Neutrophil (primary cell): ENCODE measurements at regions not wholly inside any gene's neighbourhood (a gene's known extent, or its start where the extent isn't known, plus 50 kb on each side); places are given as distances from the start of the nearest gene placed in this dataset.
A peak's percentile ranks its signal among the peaks of the same experiment; 100 is the strongest.

Experiments
- H3K27ac ChIP-seq: fragments of 200-600 bp; sonication (generic); 2 replicates; pipeline ENCODE4 v1.5.1; 2016; ENCODE audit warnings: mild to moderate bottlenecking, moderate library complexity
- H3K27me3 ChIP-seq: fragments of 200-600 bp; sonication (generic); 2 replicates; pipeline ENCODE4 v1.6.0; 2016; ENCODE audit warnings: mild to moderate bottlenecking
- H3K36me3 ChIP-seq: fragments of 200-600 bp; sonication (generic); 2 replicates; pipeline ENCODE4 v1.5.1; 2017
- H3K4me1 ChIP-seq, 2 experiments: fragments of 200-600 bp in 1 of 2; sonication (generic) in 1 of 2; 1 replicate in 1 of 2; 2 replicates in 1 of 2; pipeline versions ENCODE4 v1.5.1 to v1.6.1; 2013 to 2016; ENCODE audit warnings: low read depth in 1 of 2, low read length in 1 of 2, mild to moderate bottlenecking in 1 of 2, moderate library complexity in 1 of 2; ENCODE audit not compliant: control insufficient read depth in 1 of 2, insufficient read depth in 1 of 2
- H3K4me3 ChIP-seq, 2 experiments: fragments of 200-600 bp in 1 of 2; sonication (generic) in 1 of 2; 1 replicate in 1 of 2; 2 replicates in 1 of 2; pipeline ENCODE4 v1.5.1; 2013 to 2016; ENCODE audit warnings: low read depth in 1 of 2, low read length in 1 of 2, mild to moderate bottlenecking in 1 of 2, moderate library complexity in 1 of 2
- H3K9me3 ChIP-seq: fragments of 200-600 bp; sonication (generic); 2 replicates; pipeline ENCODE4 v1.5.1; 2016
- TF ChIP-seq, protein P1 (sequence below): fragments of 200-600 bp; sonication (generic); IDR thresholded peaks from 2 replicates; pipeline ENCODE4 v1.5.1; 2016; ENCODE audit warnings: antibody characterized with exemption

DNA sequence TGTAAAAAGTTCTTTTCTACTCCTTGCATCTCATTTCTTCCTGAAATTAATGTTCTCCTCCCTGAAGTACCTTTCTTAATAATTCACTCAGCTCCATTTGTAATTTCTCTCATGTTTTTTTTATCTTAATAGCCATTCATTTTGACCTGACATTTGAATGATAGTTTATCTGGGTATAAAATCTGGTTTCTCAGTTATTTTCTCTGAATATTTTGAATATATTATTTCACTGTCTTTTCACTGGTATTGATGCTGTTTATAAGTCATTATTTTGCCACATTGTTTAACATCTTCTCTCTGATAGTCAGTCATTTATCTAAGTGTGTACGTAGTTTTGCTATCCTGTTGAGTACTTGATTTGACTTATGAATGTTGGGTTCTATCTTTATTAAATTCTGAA lies 68.8 kb upstream of the ARHGAP18 start:
- Histone ChIP-seq H3K9me3 (no peaks in the 10 kb centered on the region), H3K36me3 (no peaks in the 10 kb centered on the region), H3K4me1 (no peaks in the 10 kb centered on the region), H3K27ac (no peak overlapping the region), H3K27me3 (peaks cover 2% of the 10 kb centered on the region), H3K4me3 (no peak overlapping the region)
- TF ChIP-seq, protein P1, sequence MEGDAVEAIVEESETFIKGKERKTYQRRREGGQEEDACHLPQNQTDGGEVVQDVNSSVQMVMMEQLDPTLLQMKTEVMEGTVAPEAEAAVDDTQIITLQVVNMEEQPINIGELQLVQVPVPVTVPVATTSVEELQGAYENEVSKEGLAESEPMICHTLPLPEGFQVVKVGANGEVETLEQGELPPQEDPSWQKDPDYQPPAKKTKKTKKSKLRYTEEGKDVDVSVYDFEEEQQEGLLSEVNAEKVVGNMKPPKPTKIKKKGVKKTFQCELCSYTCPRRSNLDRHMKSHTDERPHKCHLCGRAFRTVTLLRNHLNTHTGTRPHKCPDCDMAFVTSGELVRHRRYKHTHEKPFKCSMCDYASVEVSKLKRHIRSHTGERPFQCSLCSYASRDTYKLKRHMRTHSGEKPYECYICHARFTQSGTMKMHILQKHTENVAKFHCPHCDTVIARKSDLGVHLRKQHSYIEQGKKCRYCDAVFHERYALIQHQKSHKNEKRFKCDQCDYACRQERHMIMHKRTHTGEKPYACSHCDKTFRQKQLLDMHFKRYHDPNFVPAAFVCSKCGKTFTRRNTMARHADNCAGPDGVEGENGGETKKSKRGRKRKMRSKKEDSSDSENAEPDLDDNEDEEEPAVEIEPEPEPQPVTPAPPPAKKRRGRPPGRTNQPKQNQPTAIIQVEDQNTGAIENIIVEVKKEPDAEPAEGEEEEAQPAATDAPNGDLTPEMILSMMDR, result no peak

DNA sequence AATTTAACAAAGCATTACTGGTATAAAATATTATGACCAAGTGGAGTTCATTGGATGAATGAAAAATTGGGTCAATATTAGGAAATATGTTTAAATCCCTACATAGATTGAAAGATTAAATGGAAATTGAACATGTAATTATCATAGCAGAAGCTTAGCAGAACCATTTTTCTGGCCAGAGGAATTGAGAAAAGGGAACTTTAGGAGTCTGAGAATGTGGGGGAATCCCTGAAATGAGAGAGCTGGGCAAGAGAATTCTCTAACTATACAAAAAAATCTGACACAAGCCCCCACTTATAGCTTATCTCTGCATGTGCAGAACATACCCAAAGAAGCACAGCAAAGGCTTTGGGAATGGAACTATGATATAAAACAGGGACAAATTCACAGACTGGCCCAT lies 67.4 kb upstream of the ARHGAP18 start:
- Histone ChIP-seq H3K27ac (no peak overlapping the region), H3K27me3 (peaks cover 15% of the 10 kb centered on the region), H3K36me3 (no peaks in the 10 kb centered on the region), H3K9me3 (no peaks in the 10 kb centered on the region), H3K4me3 (no peak overlapping the region), H3K4me1 (no peaks in the 10 kb centered on the region)
- TF ChIP-seq, protein P1, result no peak

DNA sequence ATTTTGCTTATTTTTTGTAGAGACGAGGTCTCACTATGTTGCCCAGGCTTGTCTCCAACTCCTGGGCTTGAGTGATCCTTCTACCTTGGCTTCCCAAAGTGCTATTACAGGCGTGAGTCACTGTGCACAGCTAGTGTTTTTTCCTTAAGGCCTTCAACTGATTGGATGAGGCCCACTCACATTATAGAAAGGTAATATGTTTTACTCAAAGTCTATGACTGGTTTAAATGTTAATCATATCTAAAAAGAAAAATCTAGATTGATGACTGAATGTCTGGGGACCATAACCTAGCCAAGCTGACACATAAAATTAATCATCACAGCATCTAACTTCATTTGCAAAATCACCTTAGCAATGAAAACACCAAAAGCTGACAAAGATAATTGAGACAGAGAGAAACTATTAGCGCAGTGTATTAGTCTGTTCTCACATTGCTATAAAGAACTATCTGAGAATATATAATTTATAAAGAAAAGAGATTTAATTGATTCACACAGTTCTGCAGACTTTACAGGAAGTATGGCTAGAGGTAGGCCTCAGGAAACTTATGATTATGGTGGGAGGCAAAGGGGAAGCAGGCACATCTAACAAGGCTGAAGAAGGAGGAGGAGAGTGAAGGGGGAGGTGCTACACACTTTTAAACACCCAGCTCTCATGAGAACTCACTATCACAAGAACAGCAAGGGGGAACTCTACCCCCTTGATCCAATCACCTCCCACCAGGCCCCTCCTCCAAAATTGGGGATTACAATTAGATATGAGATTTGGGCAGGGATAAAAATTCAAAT lies 66.8 kb upstream of the ARHGAP18 start:
- TF ChIP-seq, protein P1, result no peak
- H3K27ac ChIP-seq, result no peak overlapping the region

DNA sequence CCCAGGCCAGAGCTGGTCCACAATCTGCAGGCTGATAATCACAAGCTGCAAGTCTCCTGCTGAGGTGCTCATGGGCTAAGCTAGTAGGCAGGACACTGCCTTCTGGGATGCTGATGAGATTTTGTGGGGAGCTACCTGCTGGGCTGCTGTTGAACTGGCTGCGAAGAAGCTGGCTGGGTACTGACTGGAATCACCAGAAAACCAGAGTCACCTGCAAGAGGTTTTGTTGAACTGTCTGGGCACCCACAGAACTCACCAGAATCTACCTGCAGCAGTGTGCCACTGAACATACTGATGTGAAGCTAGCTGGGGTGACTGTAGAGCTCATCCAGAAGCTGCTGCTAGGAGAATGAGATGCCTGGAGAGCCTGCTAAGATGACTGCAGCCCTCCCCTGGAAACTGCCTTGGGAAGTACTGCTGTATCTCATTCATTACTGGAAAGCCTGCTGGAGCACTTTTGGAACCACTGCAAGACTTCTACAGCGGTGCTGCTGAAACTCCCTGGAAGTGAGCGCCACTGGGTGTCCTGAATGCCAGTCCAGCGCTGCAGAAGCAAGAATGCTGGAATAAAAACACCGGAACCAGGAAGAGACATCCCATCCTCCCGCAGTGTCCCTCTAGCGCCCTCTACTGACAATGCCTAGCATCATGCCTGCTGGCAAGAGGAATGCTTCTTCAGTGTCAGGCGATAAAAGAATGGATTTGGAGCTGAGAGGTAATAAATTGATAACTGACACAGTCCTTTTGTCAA lies 64.9 kb upstream of the ARHGAP18 start:
- TF ChIP-seq, protein P1, result peak; percentile 58
- Histone ChIP-seq H3K36me3 (no peaks in the 10 kb centered on the region), H3K4me1 (no peaks in the 10 kb centered on the region), H3K27me3 (peaks cover 37% of the 10 kb centered on the region), H3K9me3 (no peaks in the 10 kb centered on the region), H3K27ac (no peak overlapping the region), H3K4me3 (no peak overlapping the region)

More for the DNA sequence above, 66.8 kb upstream of the ARHGAP18 start:
- Histone ChIP-seq H3K4me1 (no peaks in the 10 kb centered on the region), H3K9me3 (no peaks in the 10 kb centered on the region), H3K27me3 (peaks cover 21% of the 10 kb centered on the region), H3K36me3 (no peaks in the 10 kb centered on the region), H3K4me3 (no peak overlapping the region)

DNA sequence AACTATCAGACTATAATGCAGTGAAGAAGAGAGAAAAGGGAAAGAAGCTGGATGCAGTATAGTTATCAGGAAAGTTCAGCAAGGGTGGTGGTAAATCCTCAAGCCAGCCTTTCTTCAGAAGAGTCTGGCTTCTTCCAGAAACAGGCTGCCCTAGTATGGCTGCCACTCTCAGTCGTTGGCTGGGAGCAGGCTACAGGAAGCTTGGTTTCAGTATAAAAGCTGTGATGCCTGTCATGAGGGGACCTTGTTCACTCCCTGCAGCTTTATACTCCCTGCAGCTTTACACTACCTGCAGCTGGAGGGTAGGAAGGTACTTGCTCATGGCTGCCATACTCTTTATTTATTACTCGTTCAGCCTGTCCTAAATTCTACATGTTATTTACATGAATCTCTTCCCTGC lies 63.3 kb upstream of the ARHGAP18 start:
- TF ChIP-seq, protein P1, result no peak
- H3K27me3 ChIP-seq, result peaks cover 53% of the 10 kb centered on the region
- no peaks in the 10 kb centered on the region for H3K9me3 ChIP-seq
- H3K4me1 ChIP-seq, result no peaks in the 10 kb centered on the region
- H3K27ac ChIP-seq, result no peak overlapping the region
- H3K36me3 ChIP-seq, result no peaks in the 10 kb centered on the region
- H3K4me3 ChIP-seq, result no peak overlapping the region
